Caco-2 (cell line): ENCODE measurements at regions not wholly inside any gene's neighbourhood (a gene's known extent, or its start where the extent isn't known, plus 50 kb on each side); places are given as distances from the start of the nearest gene placed in this dataset.

Experiments used
- BruUV-seq: library from RNA; stranded (reverse); fragments of 400-500 nt; replicated peaks from 2 replicates; lab custom pipeline; 2021; lab: Mats Ljungman, UMichigan
- CTCF ChIA-PET: fragments of 300-600 bp; sonication (Branson Sonifier 250); formaldehyde crosslinking; loops from one replicate; lab custom pipeline; 2022; ENCODE audit warnings: antibody characterized with exemption; lab: Charles Lee
- POLR2A ChIA-PET: fragments of 300-600 bp; sonication (Branson Sonifier 250); formaldehyde crosslinking; loops from one replicate; lab custom pipeline; 2022; ENCODE audit warnings: antibody characterized with exemption; lab: Charles Lee
- DNase-seq, 2 experiments: peaks; one replicate each; pipeline versions ENCODE4 v3.0.0 to v3.0.0-alpha.2; 2020 to 2022
- H3K27me3 ChIP-seq: replicated peaks from 2 replicates; pipeline ENCODE4 v1.6.0; 2011; ENCODE audit warnings: low read length; ENCODE audit not compliant: control insufficient read depth, insufficient read depth
- H3K36me3 ChIP-seq: 2 replicates; pipeline ENCODE4 v1.5.1; 2011; ENCODE audit warnings: low read length; ENCODE audit not compliant: control insufficient read depth, insufficient read depth
- H3K4me1 ChIP-seq: fragments of 250-450 bp; sonication (Bioruptor Pico); 2 replicates; pipeline ENCODE4 v1.5.1; 2020; ENCODE audit warnings: mild to moderate bottlenecking
- H3K4me3 ChIP-seq: 2 replicates; pipeline ENCODE4 v1.5.1; 2011; ENCODE audit warnings: low read depth, mild to moderate bottlenecking, control low read depth, low read length
- H3K9me3 ChIP-seq: fragments of 250-450 bp; sonication (Bioruptor Pico); 2 replicates; pipeline ENCODE4 v1.5.1; 2020; ENCODE audit warnings: mild to moderate bottlenecking, moderate library complexity
- H3K27ac Mint-ChIP-seq: one replicate; pipeline ENCODE4 v1.8.0; 2022; ENCODE audit warnings: mixed read lengths; ENCODE audit not compliant: unreplicated experiment
- H3K27me3 Mint-ChIP-seq: one replicate; pipeline ENCODE4 v1.8.0; 2022; ENCODE audit warnings: mixed read lengths; ENCODE audit not compliant: insufficient read depth, unreplicated experiment
- H3K36me3 Mint-ChIP-seq: one replicate; pipeline ENCODE4 v1.8.0; 2022; ENCODE audit warnings: mild to moderate bottlenecking, mixed read lengths; ENCODE audit not compliant: insufficient read depth, unreplicated experiment
- H3K4me1 Mint-ChIP-seq: one replicate; pipeline ENCODE4 v1.8.0; 2022; ENCODE audit warnings: low read depth, mixed read lengths; ENCODE audit not compliant: unreplicated experiment
- H3K4me3 Mint-ChIP-seq: one replicate; pipeline ENCODE4 v1.8.0; 2022; ENCODE audit warnings: mild to moderate bottlenecking, moderate library complexity, mixed read lengths; ENCODE audit not compliant: unreplicated experiment
- H3K9me3 Mint-ChIP-seq: one replicate; pipeline ENCODE4 v1.8.0; 2022; ENCODE audit warnings: mixed read lengths; ENCODE audit not compliant: unreplicated experiment
- CTCF ChIP-seq, 2 experiments: fragments of 200-600 bp in 1 of 2; IDR thresholded peaks; 1 replicate in 1 of 2; 2 replicates in 1 of 2; pipeline versions ENCODE4 v1.5.1 to v1.8.0; 2011 to 2022; ENCODE audit warnings: antibody characterized with exemption in 1 of 2, control low read depth in 1 of 2, inconsistent platforms in 1 of 2, low read depth in 1 of 2, low read length in 1 of 2, mild to moderate bottlenecking in 1 of 2, moderate library complexity in 1 of 2; ENCODE audit not compliant: insufficient read depth in 1 of 2, severe bottlenecking in 1 of 2, unreplicated experiment in 1 of 2
- intact Hi-C: fragments of 100-400 bp; cut with micrococcal nuclease; formaldehyde crosslinking; loops from one replicate; pipeline ENCODE4 v1.10.0; 2022; ENCODE audit not compliant: unreplicated experiment

GRCh38 chr4:13957871-13958270 is 330.3 kb upstream of the BOD1L1 start:
- no peaks in the 10 kb centered on the region for H3K36me3 ChIP-seq
- no peaks in the 10 kb centered on the region for H3K27me3 ChIP-seq
- H3K4me3 Mint-ChIP-seq: no peak overlapping the region
- POLR2A ChIA-PET: no interaction called here
- H3K4me1 Mint-ChIP-seq: no peaks in the 10 kb centered on the region
- intact Hi-C loops: no loop called here
- H3K4me3 ChIP-seq: no peak overlapping the region
- H3K4me1 ChIP-seq: no peaks in the 10 kb centered on the region
- H3K9me3 Mint-ChIP-seq: no peaks in the 10 kb centered on the region
- no peak overlapping the region for H3K27ac Mint-ChIP-seq
- DNase-seq: no peak
- H3K9me3 ChIP-seq: no peaks in the 10 kb centered on the region
- no TSS peak for BruUV-seq
- no peaks in the 10 kb centered on the region for H3K27me3 Mint-ChIP-seq
- no peak for TF ChIP-seq CTCF (IDR thresholded peaks at IDR 0.05; ENCODE audit: insufficient read depth in 1 of 2, low read depth in 1 of 2, low read length in 1 of 2, severe bottlenecking in 1 of 2, unreplicated experiment in 1 of 2)
- no peaks in the 10 kb centered on the region for H3K36me3 Mint-ChIP-seq
- CTCF ChIA-PET: no interaction called here

GRCh38 chr4:13963601-13964000 is 336.1 kb upstream of the BOD1L1 start:
- CTCF ChIA-PET: no interaction called here
- DNase-seq: no peak
- no TSS peak for BruUV-seq
- TF ChIP-seq CTCF (IDR thresholded peaks at IDR 0.05; ENCODE audit: insufficient read depth in 1 of 2, low read depth in 1 of 2, low read length in 1 of 2, severe bottlenecking in 1 of 2, unreplicated experiment in 1 of 2): no peak
- Histone ChIP-seq H3K4me3 (no peak overlapping the region), H3K9me3 (no peaks in the 10 kb centered on the region), H3K27me3 (no peaks in the 10 kb centered on the region), H3K36me3 (no peaks in the 10 kb centered on the region), H3K4me1 (no peaks in the 10 kb centered on the region)
- POLR2A ChIA-PET: no interaction called here
- no peaks in the 10 kb centered on the region for H3K27me3 Mint-ChIP-seq
- H3K36me3 Mint-ChIP-seq: no peaks in the 10 kb centered on the region
- no peak overlapping the region for H3K27ac Mint-ChIP-seq
- H3K9me3 Mint-ChIP-seq: no peaks in the 10 kb centered on the region
- H3K4me1 Mint-ChIP-seq: no peaks in the 10 kb centered on the region
- intact Hi-C loops: no loop called here
- H3K4me3 Mint-ChIP-seq: no peak overlapping the region

GRCh38 chr4:13966231-13967195 is 339.0 kb upstream of the BOD1L1 start:
- no peaks in the 10 kb centered on the region for H3K36me3 ChIP-seq
- H3K4me3 ChIP-seq: no peak overlapping the region
- ChIA-PET CTCF (no interaction called here), POLR2A (no interaction called here)
- no peak for DNase-seq
- H3K9me3 Mint-ChIP-seq: no peaks in the 10 kb centered on the region
- no peaks in the 10 kb centered on the region for H3K27me3 Mint-ChIP-seq
- H3K4me3 Mint-ChIP-seq: no peak overlapping the region
- no peaks in the 10 kb centered on the region for H3K9me3 ChIP-seq
- H3K36me3 Mint-ChIP-seq: no peaks in the 10 kb centered on the region
- H3K27ac Mint-ChIP-seq: no peak overlapping the region
- no peak for TF ChIP-seq CTCF (IDR thresholded peaks at IDR 0.05; ENCODE audit: insufficient read depth in 1 of 2, low read depth in 1 of 2, low read length in 1 of 2, severe bottlenecking in 1 of 2, unreplicated experiment in 1 of 2)
- no peaks in the 10 kb centered on the region for H3K4me1 Mint-ChIP-seq
- no peaks in the 10 kb centered on the region for H3K27me3 ChIP-seq
- intact Hi-C loops: no loop called here
- BruUV-seq: no TSS peak
- no peaks in the 10 kb centered on the region for H3K4me1 ChIP-seq
